Stomach (tissue), 8 donors: ENCODE measurements at regions not wholly inside any gene's neighbourhood (a gene's known extent, or its start where the extent isn't known, plus 50 kb on each side); places are given as distances from the start of the nearest gene placed in this dataset.

ENCODE experiments used
- DNase-seq, 2 donors: peaks; one replicate each; pipeline versions ENCODE4 v3.0.0 to v3.0.0-alpha.2; 2013 to 2019
- H3K27ac ChIP-seq, 5 donors: fragments of 200-600 bp in 4 of 5; sonication (generic) in 4 of 5; one replicate each; pipeline ENCODE4 v1.5.1; 2013 to 2019; ENCODE audit warnings: mild to moderate bottlenecking in 1 of 5, moderate library complexity in 1 of 5
- H3K27me3 ChIP-seq, 3 donors: fragments of 200-600 bp; sonication (generic); one replicate each; pipeline ENCODE4 v1.5.1; 2017 to 2019; ENCODE audit warnings: mixed run types in 1 of 3
- H3K36me3 ChIP-seq, 4 donors: fragments of 200-600 bp; sonication (generic); 1 replicate in 3 of 4; 2 replicates in 1 of 4; pipeline ENCODE4 v1.5.1; 2016 to 2019
- H3K4me1 ChIP-seq, 4 donors: fragments of 200-600 bp; sonication (generic); one replicate each; pipeline ENCODE4 v1.5.1; 2016 to 2019
- H3K4me3 ChIP-seq, 4 donors: fragments of 200-600 bp; sonication (generic) in 3 of 4; one replicate each; pipeline ENCODE4 v1.5.1; 2016 to 2019; ENCODE audit warnings: mild to moderate bottlenecking in 1 of 4
- H3K9me3 ChIP-seq, 4 donors: fragments of 200-600 bp; sonication (generic); one replicate each; pipeline ENCODE4 v1.5.1; 2016 to 2019
- EP300 ChIP-seq: sonication (generic); formaldehyde crosslinking; IDR thresholded peaks from one replicate; pipeline ENCODE4 v1.6.1; 2017; ENCODE audit warnings: antibody characterized with exemption
- POLR2A ChIP-seq, 4 donors: fragments of 450-650 bp; IDR thresholded peaks; one replicate each; pipeline ENCODE4 v1.6.1; 2016; ENCODE audit warnings: antibody characterized with exemption in 4 of 4, control low read depth in 2 of 4, mild to moderate bottlenecking in 1 of 4, moderate library complexity in 1 of 4
- POLR2AphosphoS5 ChIP-seq, 3 donors: sonication (generic); formaldehyde crosslinking; IDR thresholded peaks; one replicate each; pipeline ENCODE4 v1.6.1; 2016; ENCODE audit warnings: antibody characterized with exemption in 3 of 3
- WGBS, 5 donors: extraction: QIAGEN DNeasy Blood & Tissue Kit in 3 of 5; methylation state at CpG; one replicate each; pipeline versions ENCODE4 v1.1.5 to v1.1.7; 2013 to 2018; 5-methylcytosine and 5-hydroxymethylcytosine counted together
- intact Hi-C: fragments of 100-400 bp; cut with DNase I; formaldehyde crosslinking; loops from one replicate; pipeline ENCODE4 v1.15.1; 2023; ENCODE audit warnings: low total_unique reads
- TF ChIP-seq, protein P1 (sequence below), 7 experiments: fragments of 450-650 bp in 4 of 7; fragments of 200-600 bp in 3 of 7; sonication (generic) in 3 of 7; IDR thresholded peaks; one replicate each; pipeline ENCODE4 v1.5.1; 2016 to 2019; ENCODE audit warnings: antibody characterized with exemption in 7 of 7, control low read depth in 2 of 7, mild to moderate bottlenecking in 1 of 7
- donor health status: healthy with polysubstance abuse.
- donor health status: Bipolar disorder and iron deficiency.
- donor health status: healthy.

DNA sequence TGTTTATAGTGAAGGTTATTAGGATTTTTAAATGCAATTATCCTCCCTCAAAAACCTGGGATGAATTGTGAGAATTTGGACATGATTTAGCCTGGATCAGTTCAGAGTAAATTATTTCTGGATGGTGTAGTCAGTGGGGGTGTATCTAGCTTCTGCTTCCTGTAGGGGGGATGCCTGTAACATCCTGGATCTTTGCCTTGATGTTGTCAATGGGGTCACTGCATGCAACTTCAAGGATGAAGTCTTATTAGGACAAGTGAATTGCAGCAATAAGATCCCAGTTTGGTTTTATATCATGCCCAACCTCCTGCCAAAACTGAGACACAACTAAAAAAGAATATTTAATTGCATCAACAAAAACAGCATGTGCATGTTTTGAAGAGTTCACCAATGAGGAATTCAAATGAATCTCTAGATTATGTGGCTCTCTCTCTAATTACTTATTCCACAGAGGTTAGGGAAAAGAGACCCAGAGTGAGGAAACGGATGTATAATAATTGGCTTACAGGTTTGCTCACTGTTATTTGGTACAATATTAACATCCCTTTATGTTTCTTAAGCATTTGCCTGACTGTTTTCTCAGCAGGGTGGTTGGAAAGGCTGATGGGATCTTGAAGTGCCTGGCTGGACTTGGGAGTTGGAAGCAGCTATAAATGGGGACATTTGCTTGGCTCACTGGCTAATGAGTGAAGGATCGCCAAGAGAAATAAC lies 159.8 kb downstream of the HS3ST3B1 start:
- Histone ChIP-seq H3K9me3 (no peaks in the 10 kb centered on the region), H3K36me3 (no peaks in the 10 kb centered on the region), H3K27me3 (no peaks in the 10 kb centered on the region), H3K27ac (no peak overlapping the region), H3K4me3 (no peak overlapping the region), H3K4me1 (peaks cover 0 to 6% (median 2%) of the 10 kb centered on the region in 4 donors)
- no peak for DNase-seq
- 66 to 83% (median 79%) methylated on average over 2 of the region's 2 CpGs for WGBS, 5 donors
- no peak for TF ChIP-seq POLR2A (IDR thresholded peaks at IDR 0.05)
- TF ChIP-seq, protein P1, sequence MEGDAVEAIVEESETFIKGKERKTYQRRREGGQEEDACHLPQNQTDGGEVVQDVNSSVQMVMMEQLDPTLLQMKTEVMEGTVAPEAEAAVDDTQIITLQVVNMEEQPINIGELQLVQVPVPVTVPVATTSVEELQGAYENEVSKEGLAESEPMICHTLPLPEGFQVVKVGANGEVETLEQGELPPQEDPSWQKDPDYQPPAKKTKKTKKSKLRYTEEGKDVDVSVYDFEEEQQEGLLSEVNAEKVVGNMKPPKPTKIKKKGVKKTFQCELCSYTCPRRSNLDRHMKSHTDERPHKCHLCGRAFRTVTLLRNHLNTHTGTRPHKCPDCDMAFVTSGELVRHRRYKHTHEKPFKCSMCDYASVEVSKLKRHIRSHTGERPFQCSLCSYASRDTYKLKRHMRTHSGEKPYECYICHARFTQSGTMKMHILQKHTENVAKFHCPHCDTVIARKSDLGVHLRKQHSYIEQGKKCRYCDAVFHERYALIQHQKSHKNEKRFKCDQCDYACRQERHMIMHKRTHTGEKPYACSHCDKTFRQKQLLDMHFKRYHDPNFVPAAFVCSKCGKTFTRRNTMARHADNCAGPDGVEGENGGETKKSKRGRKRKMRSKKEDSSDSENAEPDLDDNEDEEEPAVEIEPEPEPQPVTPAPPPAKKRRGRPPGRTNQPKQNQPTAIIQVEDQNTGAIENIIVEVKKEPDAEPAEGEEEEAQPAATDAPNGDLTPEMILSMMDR (IDR thresholded peaks at IDR 0.05), result no peak
- TF ChIP-seq POLR2AphosphoS5 (IDR thresholded peaks at IDR 0.05), result no peak
- TF ChIP-seq EP300, result no peak
- intact Hi-C loops, result no loop called here

DNA sequence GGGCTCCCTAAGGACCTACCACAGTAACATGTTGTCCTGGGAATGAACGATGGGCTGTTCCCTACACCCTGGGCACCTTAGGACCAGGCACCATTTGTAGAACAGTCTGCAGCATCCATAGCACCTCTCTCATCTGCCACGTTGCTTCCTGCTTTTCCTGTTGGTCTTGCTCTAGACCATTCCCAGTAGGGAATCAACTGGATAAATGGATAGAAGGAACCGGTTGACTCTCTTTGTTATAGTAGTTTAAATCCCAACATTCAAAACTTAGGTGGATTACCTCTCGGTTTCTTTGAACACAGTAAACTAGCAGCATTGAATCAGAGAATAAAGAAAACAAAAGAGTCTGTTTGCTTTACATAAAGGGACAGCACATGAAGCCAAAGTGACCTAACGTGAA lies 159.1 kb downstream of the HS3ST3B1 start:
- no peak for DNase-seq
- 42 to 57% (median 48%) methylated on average over 5 of the region's 5 CpGs for WGBS, 5 donors
- Histone ChIP-seq H3K4me1 (peaks cover 0 to 6% (median 2%) of the 10 kb centered on the region in 4 donors), H3K27me3 (peaks cover 0 to under 1% (median 0%) of the 10 kb centered on the region in 3 donors), H3K4me3 (no peak overlapping the region), H3K27ac (no peak overlapping the region), H3K9me3 (no peaks in the 10 kb centered on the region), H3K36me3 (no peaks in the 10 kb centered on the region)
- intact Hi-C loops, result no loop called here
- TF ChIP-seq POLR2A (IDR thresholded peaks at IDR 0.05) (no peak), EP300 (no peak), POLR2AphosphoS5 (IDR thresholded peaks at IDR 0.05) (no peak)
- TF ChIP-seq, protein P1 (IDR thresholded peaks at IDR 0.05), result no peak

DNA sequence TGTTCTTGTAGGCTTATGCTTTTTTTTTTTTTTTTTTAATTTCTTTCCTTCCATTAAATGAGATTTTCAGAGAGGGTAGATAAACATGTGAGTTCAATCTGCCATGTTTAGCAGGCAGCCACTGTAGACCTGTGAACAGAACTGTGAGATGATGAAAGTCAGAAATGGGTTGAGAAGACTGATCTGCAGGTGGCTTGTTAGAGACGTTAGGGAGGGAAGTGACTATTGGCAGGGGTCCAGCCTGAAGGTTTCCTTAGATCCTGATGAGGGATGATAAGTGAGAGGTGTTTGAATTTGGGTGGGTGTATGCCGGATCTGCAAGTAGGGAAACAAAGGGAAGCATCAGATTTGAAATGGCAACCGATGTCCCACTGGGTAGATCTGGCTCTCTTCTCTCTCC lies 157.8 kb downstream of the HS3ST3B1 start:
- 44 to 63% (median 53%) methylated on average over 3 of the region's 3 CpGs for WGBS, 5 donors
- no peaks in the 10 kb centered on the region for H3K36me3 ChIP-seq
- no peaks in the 10 kb centered on the region for H3K4me1 ChIP-seq
- H3K27me3 ChIP-seq, result peaks cover 0 to 3% (median 0%) of the 10 kb centered on the region in 3 donors
- intact Hi-C loops, result no loop called here
- H3K9me3 ChIP-seq, result no peaks in the 10 kb centered on the region
- no peak overlapping the region for H3K4me3 ChIP-seq
- DNase-seq, result no peak
- TF ChIP-seq POLR2A (IDR thresholded peaks at IDR 0.05) (no peak), POLR2AphosphoS5 (IDR thresholded peaks at IDR 0.05) (no peak), EP300 (no peak)
- TF ChIP-seq, protein P1 (IDR thresholded peaks at IDR 0.05), result no peak
- H3K27ac ChIP-seq, result no peak overlapping the region

DNA sequence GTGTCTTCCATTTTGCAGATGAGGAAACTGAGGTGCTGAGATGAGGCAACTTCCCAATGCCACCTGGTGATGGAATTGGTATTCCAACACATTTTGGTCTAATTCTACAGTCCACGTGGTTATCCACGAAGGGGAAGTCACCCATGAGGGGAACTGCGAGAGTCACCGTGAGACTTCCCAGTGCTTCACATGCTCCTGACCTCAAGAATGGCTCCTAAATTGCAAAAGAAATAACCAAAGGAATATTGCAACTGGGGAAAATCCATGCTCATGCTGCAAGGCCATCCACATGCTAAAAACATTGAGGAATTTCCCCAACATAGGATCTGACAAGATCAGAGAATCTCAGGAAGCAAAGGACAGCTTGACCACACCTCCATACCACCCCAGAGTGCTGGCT lies 153.9 kb downstream of the HS3ST3B1 start:
- intact Hi-C loops, result no loop called here
- Histone ChIP-seq H3K4me3 (no peak overlapping the region), H3K36me3 (no peaks in the 10 kb centered on the region), H3K27me3 (peaks cover 0 to 3% (median 0%) of the 10 kb centered on the region in 3 donors), H3K4me1 (no peaks in the 10 kb centered on the region), H3K27ac (no peak overlapping the region), H3K9me3 (no peaks in the 10 kb centered on the region)
- TF ChIP-seq POLR2AphosphoS5 (IDR thresholded peaks at IDR 0.05) (no peak), POLR2A (IDR thresholded peaks at IDR 0.05) (no peak), EP300 (no peak)
- TF ChIP-seq, protein P1 (IDR thresholded peaks at IDR 0.05), result no peak
- no peak for DNase-seq
- 78 to 92% (median 89%) methylated on average over 4 of the region's 4 CpGs for WGBS, 5 donors
